ENCODE measurements at regions not wholly inside any gene's neighbourhood (a gene's known extent, or its start where the extent isn't known, plus 50 kb on each side); places are given as distances from the start of the nearest gene placed in this dataset.

DNA sequence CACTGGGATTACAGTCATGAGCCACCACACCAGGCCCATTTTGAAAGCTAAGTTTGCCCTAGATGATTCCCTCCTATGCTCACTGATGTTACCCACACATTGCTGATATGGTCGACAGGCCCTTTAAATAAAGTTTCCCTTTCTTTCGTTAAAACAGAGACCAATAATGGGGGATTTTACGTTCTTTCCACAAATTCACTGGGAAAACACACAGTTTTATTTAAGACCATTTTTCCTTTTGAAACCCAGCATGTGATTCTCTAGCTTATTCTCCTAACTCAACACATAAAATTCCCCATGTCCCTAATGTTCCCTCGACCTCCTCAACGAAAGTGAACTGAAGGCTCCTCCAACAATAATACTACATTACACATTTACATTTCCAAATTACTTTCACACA is 223.2 kb downstream of the ANAPC1 start:
- no peaks in the 10 kb centered on the region for H3K27me3 ChIP-seq (ENCODE audit: insufficient read depth, low read length)
- Mint-ChIP-seq H3K9me3 (no peaks in the 10 kb centered on the region), H3K27me3 (ENCODE audit: low read depth) (peaks cover 2% of the 10 kb centered on the region), H3K4me3 (no peak overlapping the region; a peak in 1 of 5 replicates), H3K4me1 (peaks cover 18% of the 10 kb centered on the region in 2 experiments), H3K27ac (no peak overlapping the region), H3K36me3 (ENCODE audit: insufficient read depth in 1 of 3, low read depth in 3 of 3) (no peaks in the 10 kb centered on the region)
- no peak overlapping the region for H3K23ac ChIP-seq (ENCODE audit: insufficient read length, low read depth, low read length)
- no peak overlapping the region for H4K5ac ChIP-seq (ENCODE audit: insufficient read length, low read depth, low read length)
- no peak overlapping the region for H2BK20ac ChIP-seq (ENCODE audit: low read depth, low read length, poor library complexity, severe bottlenecking)
- H2BK120ac ChIP-seq (ENCODE audit: low read depth, low read length, poor library complexity, severe bottlenecking) = no peak overlapping the region
- H3K56ac ChIP-seq (ENCODE audit: insufficient read length, low read depth, low read length) = no peak overlapping the region
- H3K27ac ChIP-seq (ENCODE audit: insufficient read length, low read depth, low read length) = no peak overlapping the region
- H3K14ac ChIP-seq (ENCODE audit: insufficient read depth, low read length) = no peak overlapping the region
- H3K9ac ChIP-seq (ENCODE audit: extremely low read depth, insufficient read length, low read length) = no peak overlapping the region
- H3K23me2 ChIP-seq (ENCODE audit: insufficient read length, low read depth, low read length, poor library complexity, severe bottlenecking) = no peaks in the 10 kb centered on the region
- DNase-seq = no peak
- no peak overlapping the region for H3T11ph ChIP-seq (ENCODE audit: low read length)
- H3K4ac ChIP-seq (ENCODE audit: low read depth, low read length) = no peak overlapping the region
- no peaks in the 10 kb centered on the region for H3K79me2 ChIP-seq (ENCODE audit: insufficient read depth, low read length)
- no peak overlapping the region for H4K91ac ChIP-seq (ENCODE audit: insufficient read length, low read depth, low read length)
- peaks cover 4% of the 10 kb centered on the region; the same call in 1 of the 2 replicates for H3K4me1 ChIP-seq (ENCODE audit: insufficient read depth, low read length)
- no peaks in the 10 kb centered on the region for H4K20me1 ChIP-seq (ENCODE audit: control insufficient read depth, insufficient read depth, insufficient read length)
- H2BK15ac ChIP-seq (ENCODE audit: low read depth, low read length) = no peak overlapping the region
- no peak overlapping the region for H4K8ac ChIP-seq (replicated peaks; ENCODE audit: insufficient read length, low read depth, low read length)
- TF ChIP-seq, protein P1, sequence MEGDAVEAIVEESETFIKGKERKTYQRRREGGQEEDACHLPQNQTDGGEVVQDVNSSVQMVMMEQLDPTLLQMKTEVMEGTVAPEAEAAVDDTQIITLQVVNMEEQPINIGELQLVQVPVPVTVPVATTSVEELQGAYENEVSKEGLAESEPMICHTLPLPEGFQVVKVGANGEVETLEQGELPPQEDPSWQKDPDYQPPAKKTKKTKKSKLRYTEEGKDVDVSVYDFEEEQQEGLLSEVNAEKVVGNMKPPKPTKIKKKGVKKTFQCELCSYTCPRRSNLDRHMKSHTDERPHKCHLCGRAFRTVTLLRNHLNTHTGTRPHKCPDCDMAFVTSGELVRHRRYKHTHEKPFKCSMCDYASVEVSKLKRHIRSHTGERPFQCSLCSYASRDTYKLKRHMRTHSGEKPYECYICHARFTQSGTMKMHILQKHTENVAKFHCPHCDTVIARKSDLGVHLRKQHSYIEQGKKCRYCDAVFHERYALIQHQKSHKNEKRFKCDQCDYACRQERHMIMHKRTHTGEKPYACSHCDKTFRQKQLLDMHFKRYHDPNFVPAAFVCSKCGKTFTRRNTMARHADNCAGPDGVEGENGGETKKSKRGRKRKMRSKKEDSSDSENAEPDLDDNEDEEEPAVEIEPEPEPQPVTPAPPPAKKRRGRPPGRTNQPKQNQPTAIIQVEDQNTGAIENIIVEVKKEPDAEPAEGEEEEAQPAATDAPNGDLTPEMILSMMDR (conservative IDR thresholded peaks at IDR 0.05) = no peak
- H3K79me1 ChIP-seq (ENCODE audit: insufficient read depth, low read depth, low read length, poor library complexity, severe bottlenecking) = no peaks in the 10 kb centered on the region
- H2BK5ac ChIP-seq (ENCODE audit: insufficient read length, low read length) = no peak overlapping the region
- no peak overlapping the region for H3K4me2 ChIP-seq (ENCODE audit: insufficient read depth, insufficient read length, low read length)
- no peak overlapping the region for H2AK5ac ChIP-seq (ENCODE audit: insufficient read length, low read length)
- WGBS (ENCODE audit: extremely low coverage, insufficient read length, low lambda C conversion rate) = 100% methylated on average over 2 of the region's 5 CpGs
- no peak overlapping the region for H2BK12ac ChIP-seq (ENCODE audit: insufficient read length, low read depth, low read length)
- H3K18ac ChIP-seq (ENCODE audit: insufficient read length, low read depth, low read length) = no peak overlapping the region
- no peaks in the 10 kb centered on the region for H3K9me3 ChIP-seq (ENCODE audit: control insufficient read depth, low read depth, low read length)
- no peak overlapping the region for H2AFZ ChIP-seq (ENCODE audit: low read length)

Measured in H9 (cell line).